PC-3 (cell line): ENCODE measurements at regions not wholly inside any gene's neighbourhood (a gene's known extent, or its start where the extent isn't known, plus 50 kb on each side); places are given as distances from the start of the nearest gene placed in this dataset.

Source experiments
- CTCF ChIP-seq: fragments of 300-600 bp; sonication (generic); conservative IDR thresholded peaks from 2 replicates; pipeline ENCODE4 v1.5.1; 2017; ENCODE audit warnings: antibody characterized with exemption, low read depth, mild to moderate bottlenecking, low read length
- EZH2phosphoT487 ChIP-seq: fragments of 300-600 bp; sonication (generic); IDR thresholded peaks from 2 replicates; pipeline ENCODE4 v1.6.1; 2018; ENCODE audit warnings: mild to moderate bottlenecking, antibody characterized with exemption, low read length, borderline replicate concordance

GRCh38 chr10:8369666-8370065 is 315.2 kb downstream of the GATA3 start:
- TF ChIP-seq EZH2phosphoT487: no peak
- no peak for TF ChIP-seq CTCF
